Thyroid gland (tissue), 4 donors: ENCODE measurements at regions not wholly inside any gene's neighbourhood (a gene's known extent, or its start where the extent isn't known, plus 50 kb on each side); places are given as distances from the start of the nearest gene placed in this dataset.

Experiments
- CTCF ChIP-seq, 6 experiments: fragments of 200-600 bp in 3 of 6; fragments of 450-650 bp in 3 of 6; sonication (generic) in 3 of 6; IDR thresholded peaks; one replicate each; pipeline ENCODE4 v1.5.1; 2016 to 2019; ENCODE audit warnings: antibody characterized with exemption in 6 of 6, mild to moderate bottlenecking in 2 of 6, inconsistent platforms in 1 of 6, moderate library complexity in 1 of 6
- POLR2A ChIP-seq, 2 donors: fragments of 450-650 bp; IDR thresholded peaks; one replicate each; pipeline ENCODE4 v1.6.1; 2017; ENCODE audit warnings: antibody characterized with exemption in 2 of 2, mild to moderate bottlenecking in 2 of 2, moderate library complexity in 1 of 2

- TF ChIP-seq CTCF (IDR thresholded peaks at IDR 0.05) (no peak), POLR2A (IDR thresholded peaks at IDR 0.05) (no peak)
These were observed 387.8 kb downstream of the RASEF start for GRCh38 chr9:82675102-82675501.
